CD4-positive, CD25-positive, alpha-beta regulatory T cell (primary cell): ENCODE measurements at regions not wholly inside any gene's neighbourhood (a gene's known extent, or its start where the extent isn't known, plus 50 kb on each side); places are given as distances from the start of the nearest gene placed in this dataset.
"Not testable (repeated sequence)": the region's sequence is repeated elsewhere in the genome, so short reads cannot be mapped to it uniquely, and the experiment has no call there.

Experiments used
- ATAC-seq, 2 donors: fragments of 150-1000 bp; cut with Tn5 transposase; one replicate each; pipeline ENCODE4 v1.10.0; 2021; ENCODE audit warnings: low read depth in 2 of 2, moderate number of reproducible peaks in 2 of 2, moderate library complexity in 1 of 2
- DNase-seq, 3 donors: peaks; one replicate each; pipeline versions ENCODE4 v3.0.0 to v3.0.0-alpha.2; 2012 to 2022; ENCODE audit warnings: mixed read lengths in 1 of 3
- H3K27ac ChIP-seq: one replicate; pipeline ENCODE4 v1.7.0; 2013; ENCODE audit warnings: mild to moderate bottlenecking, low read length; ENCODE audit not compliant: insufficient read depth, poor library complexity, severe bottlenecking
- H3K27me3 ChIP-seq: one replicate; pipeline ENCODE4 v1.7.0; 2013; ENCODE audit warnings: low read length; ENCODE audit not compliant: control insufficient read depth, insufficient read depth
- H3K36me3 ChIP-seq: one replicate; pipeline ENCODE4 v1.7.0; 2013; ENCODE audit warnings: mild to moderate bottlenecking, low read length, moderate library complexity; ENCODE audit not compliant: control insufficient read depth, insufficient read depth
- H3K4me1 ChIP-seq: 2 replicates; pipeline ENCODE4 v1.7.0; 2013; ENCODE audit warnings: mild to moderate bottlenecking, low read length; ENCODE audit not compliant: insufficient read depth, control insufficient read depth, poor library complexity, severe bottlenecking
- H3K4me3 ChIP-seq: one replicate; pipeline ENCODE4 v1.7.0; 2013; ENCODE audit warnings: low read depth, mild to moderate bottlenecking, low read length, moderate library complexity
- H3K9me3 ChIP-seq, 2 experiments: 1 replicate in 1 of 2; 2 replicates in 1 of 2; pipeline ENCODE4 v1.7.0; 2013; ENCODE audit warnings: low read length in 2 of 2, mild to moderate bottlenecking in 1 of 2, moderate library complexity in 1 of 2; ENCODE audit not compliant: control insufficient read depth in 2 of 2
- H3K27ac Mint-ChIP-seq, 3 donors: one replicate each; pipeline ENCODE4 v1.8.0; 2020 to 2022; ENCODE audit warnings: mild to moderate bottlenecking in 3 of 3, mixed read lengths in 3 of 3, moderate library complexity in 2 of 3
- H3K27me3 Mint-ChIP-seq: one replicate; pipeline ENCODE4 v1.8.0; 2022; ENCODE audit warnings: mild to moderate bottlenecking, mixed read lengths
- H3K36me3 Mint-ChIP-seq: one replicate; pipeline ENCODE4 v1.8.0; 2020; ENCODE audit warnings: mixed read lengths
- H3K4me1 Mint-ChIP-seq, 4 donors: one replicate each; pipeline ENCODE4 v1.8.0; 2020 to 2022; ENCODE audit warnings: mixed read lengths in 4 of 4, mild to moderate bottlenecking in 1 of 4
- H3K4me3 Mint-ChIP-seq, 4 donors: one replicate each; pipeline ENCODE4 v1.8.0; 2020 to 2022; ENCODE audit warnings: mild to moderate bottlenecking in 4 of 4, mixed read lengths in 4 of 4, moderate library complexity in 3 of 4
- H3K9me3 Mint-ChIP-seq, 7 donors: one replicate each; pipeline ENCODE4 v1.8.0; 2020 to 2022; ENCODE audit warnings: mixed read lengths in 7 of 7, mild to moderate bottlenecking in 3 of 7, moderate library complexity in 2 of 7

DNA sequence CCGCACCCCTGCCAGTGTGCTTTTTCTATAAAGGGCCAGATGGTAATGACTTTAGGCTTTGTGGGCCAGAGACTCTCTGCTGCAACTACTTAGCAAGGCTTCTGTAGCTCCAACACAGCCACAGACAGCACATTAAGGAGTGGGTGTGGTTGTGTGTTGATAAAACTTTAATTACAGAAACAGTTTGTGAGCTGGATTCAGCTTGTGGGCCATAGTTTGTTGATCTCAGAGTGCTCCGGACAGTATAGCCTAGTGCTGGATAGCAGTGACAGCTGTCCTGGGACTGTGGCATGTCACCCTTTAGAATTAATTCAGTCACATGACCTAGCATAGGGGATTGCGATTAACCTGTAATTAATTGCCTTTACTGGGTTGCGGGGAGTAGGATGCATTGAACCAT, 109.7 kb downstream of the ZNF664 start:
- no peak overlapping the region for H3K27ac Mint-ChIP-seq
- Histone ChIP-seq H3K36me3 (no peaks in the 10 kb centered on the region), H3K4me1 (no peaks in the 10 kb centered on the region), H3K27me3 (no peaks in the 10 kb centered on the region), H3K4me3 (no peak overlapping the region), H3K9me3 (no peaks in the 10 kb centered on the region), H3K27ac (no peak overlapping the region)
- no peak overlapping the region for H3K4me3 Mint-ChIP-seq
- no peaks in the 10 kb centered on the region for H3K4me1 Mint-ChIP-seq
- peaks cover 0 to 2% (median 0%) of the 10 kb centered on the region in 7 donors for H3K9me3 Mint-ChIP-seq
- H3K36me3 Mint-ChIP-seq: no peaks in the 10 kb centered on the region
- no peak for ATAC-seq
- no peak for DNase-seq
- H3K27me3 Mint-ChIP-seq: no peaks in the 10 kb centered on the region

DNA sequence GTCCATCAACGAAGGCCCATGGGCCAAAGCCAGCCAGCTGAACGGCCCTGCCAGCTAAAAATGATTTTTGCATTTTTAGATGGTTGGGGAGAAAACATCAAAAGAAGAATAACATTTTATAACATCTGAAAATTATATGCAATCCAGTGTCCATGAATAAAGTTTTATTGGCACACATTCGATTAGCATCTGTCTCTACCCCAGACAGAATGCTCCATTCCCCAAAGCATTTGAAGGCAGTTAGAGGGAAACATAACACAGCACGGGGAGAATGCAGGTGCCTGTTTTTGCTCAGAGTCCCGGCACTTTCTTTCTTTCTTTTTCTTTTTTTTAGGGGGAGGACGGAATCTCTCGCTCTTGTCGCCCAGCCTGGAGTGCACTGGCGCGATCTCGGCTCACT, 110.7 kb downstream of the ZNF664 start:
- H3K36me3 ChIP-seq: no peaks in the 10 kb centered on the region
- H3K27me3 ChIP-seq: no peaks in the 10 kb centered on the region
- H3K4me1 ChIP-seq: no peaks in the 10 kb centered on the region
- no peak overlapping the region for H3K27ac ChIP-seq
- no peaks in the 10 kb centered on the region for H3K9me3 ChIP-seq
- H3K27me3 Mint-ChIP-seq: no peaks in the 10 kb centered on the region
- H3K4me1 Mint-ChIP-seq: no peaks in the 10 kb centered on the region
- peaks cover 0 to 2% (median 0%) of the 10 kb centered on the region in 7 donors for H3K9me3 Mint-ChIP-seq
- no peak overlapping the region for H3K27ac Mint-ChIP-seq
- H3K4me3 Mint-ChIP-seq: no peak overlapping the region
- ATAC-seq: no peak
- H3K36me3 Mint-ChIP-seq: no peaks in the 10 kb centered on the region
- no peak for DNase-seq
- no peak overlapping the region for H3K4me3 ChIP-seq

DNA sequence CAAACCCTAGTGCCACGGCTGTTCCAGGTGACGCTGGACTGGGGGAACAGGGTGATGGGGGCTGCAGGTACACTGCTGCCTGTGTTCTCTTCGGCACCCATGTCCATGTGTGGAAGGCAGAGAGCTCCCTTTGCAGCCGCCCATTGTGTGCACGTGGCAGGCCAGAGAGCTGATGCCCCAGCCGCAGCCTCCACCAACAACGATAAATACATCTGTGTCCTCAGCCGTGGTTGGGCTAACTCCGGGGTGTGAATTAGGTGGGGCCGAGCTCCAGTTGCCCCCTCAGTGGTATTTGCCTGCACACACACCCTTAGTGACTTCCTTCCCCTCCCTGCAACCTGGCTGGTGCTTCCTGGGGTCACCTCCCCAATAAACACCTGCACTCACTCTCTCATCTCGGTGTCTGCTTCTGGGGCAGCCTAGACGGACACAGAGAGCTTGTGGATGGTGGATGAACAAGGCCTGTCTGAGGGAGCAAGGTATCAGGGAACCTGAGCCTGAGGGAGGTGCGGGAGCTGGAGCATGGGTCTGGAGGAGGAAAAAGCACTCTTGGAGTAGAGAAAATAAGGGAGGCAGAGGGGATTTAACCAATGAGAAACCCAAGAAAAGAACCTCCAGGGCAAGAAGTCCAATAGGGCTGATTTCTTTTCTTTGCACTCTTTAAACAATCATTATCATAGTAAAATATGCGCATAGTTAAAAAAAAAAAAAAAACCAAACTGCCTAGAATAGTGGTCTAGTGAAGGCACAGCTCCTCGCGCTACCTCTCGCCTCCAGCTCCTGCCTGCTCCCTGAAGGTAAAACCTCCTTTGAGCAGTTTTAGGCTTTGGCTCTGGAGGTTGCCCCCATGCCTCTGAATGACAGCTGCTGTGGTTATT, 112.6 kb downstream of the ZNF664 start:
- Mint-ChIP-seq H3K27ac (no peak overlapping the region), H3K4me3 (no peak overlapping the region), H3K27me3 (no peaks in the 10 kb centered on the region), H3K36me3 (no peaks in the 10 kb centered on the region), H3K4me1 (no peaks in the 10 kb centered on the region), H3K9me3 (peaks cover 0 to 2% (median 0%) of the 10 kb centered on the region in 7 donors)
- ATAC-seq (no peak), DNase-seq (no peak)
- no peaks in the 10 kb centered on the region for H3K27me3 ChIP-seq
- H3K9me3 ChIP-seq: no peaks in the 10 kb centered on the region
- no peak overlapping the region for H3K4me3 ChIP-seq
- H3K36me3 ChIP-seq: no peaks in the 10 kb centered on the region
- H3K27ac ChIP-seq: no peak overlapping the region
- no peaks in the 10 kb centered on the region for H3K4me1 ChIP-seq

DNA sequence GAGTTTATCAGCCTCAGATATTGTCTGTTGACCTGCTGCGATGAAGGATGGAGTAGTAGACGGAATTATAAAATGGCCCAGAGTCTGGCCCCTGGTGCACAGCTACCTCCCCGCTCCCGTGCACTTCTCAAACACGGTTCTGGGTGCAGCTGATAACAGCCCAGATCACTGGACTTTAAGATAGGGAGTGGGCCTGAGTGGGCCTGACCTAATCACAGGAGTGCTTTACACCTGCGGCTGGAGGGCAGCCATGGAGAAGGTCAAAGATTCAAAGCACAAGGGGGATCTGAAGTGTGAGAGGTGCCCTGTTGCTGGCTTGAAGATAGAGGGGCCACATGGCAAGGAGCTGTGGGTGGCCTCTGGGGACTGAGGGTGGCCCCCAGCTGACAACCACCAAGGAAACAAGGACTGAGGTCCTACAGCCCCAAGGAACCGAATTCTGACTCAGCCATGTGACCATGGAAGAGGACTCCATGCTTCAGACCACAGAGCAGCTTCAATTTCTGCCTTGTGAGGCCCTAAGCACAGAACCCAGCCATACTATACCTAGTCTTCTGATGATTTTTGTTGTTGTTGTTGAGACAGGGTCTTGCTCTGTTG, 113.4 kb downstream of the ZNF664 start:
- Histone ChIP-seq H3K9me3 (no peaks in the 10 kb centered on the region), H3K27me3 (no peaks in the 10 kb centered on the region), H3K4me3 (no peak overlapping the region), H3K27ac (no peak overlapping the region), H3K4me1 (no peaks in the 10 kb centered on the region), H3K36me3 (no peaks in the 10 kb centered on the region)
- Mint-ChIP-seq H3K9me3 (peaks cover 0 to 4% (median 0%) of the 10 kb centered on the region in 7 donors), H3K36me3 (no peaks in the 10 kb centered on the region), H3K4me3 (no peak overlapping the region), H3K27me3 (no peaks in the 10 kb centered on the region), H3K27ac (peak overlapping the region in 1 of 3 donors; percentile 20), H3K4me1 (no peaks in the 10 kb centered on the region)
- DNase-seq (no peak), ATAC-seq (no peak)

- Mint-ChIP-seq H3K36me3 (no peaks in the 10 kb centered on the region), H3K4me3 (no peak overlapping the region), H3K27ac (no peak overlapping the region), H3K27me3 (no peaks in the 10 kb centered on the region), H3K4me1 (no peaks in the 10 kb centered on the region), H3K9me3 (peaks cover 0 to 2% (median 0%) of the 10 kb centered on the region in 7 donors)
- no peaks in the 10 kb centered on the region for H3K36me3 ChIP-seq
- H3K4me1 ChIP-seq: no peaks in the 10 kb centered on the region
- H3K9me3 ChIP-seq: no peaks in the 10 kb centered on the region
- no peak overlapping the region for H3K4me3 ChIP-seq
- H3K27me3 ChIP-seq: no peaks in the 10 kb centered on the region
- DNase-seq: no peak
- H3K27ac ChIP-seq: no peak overlapping the region
- ATAC-seq: no peak
These were observed 114.4 kb downstream of the ZNF664 start for GRCh38 chr12:124087266-124088051.

DNA sequence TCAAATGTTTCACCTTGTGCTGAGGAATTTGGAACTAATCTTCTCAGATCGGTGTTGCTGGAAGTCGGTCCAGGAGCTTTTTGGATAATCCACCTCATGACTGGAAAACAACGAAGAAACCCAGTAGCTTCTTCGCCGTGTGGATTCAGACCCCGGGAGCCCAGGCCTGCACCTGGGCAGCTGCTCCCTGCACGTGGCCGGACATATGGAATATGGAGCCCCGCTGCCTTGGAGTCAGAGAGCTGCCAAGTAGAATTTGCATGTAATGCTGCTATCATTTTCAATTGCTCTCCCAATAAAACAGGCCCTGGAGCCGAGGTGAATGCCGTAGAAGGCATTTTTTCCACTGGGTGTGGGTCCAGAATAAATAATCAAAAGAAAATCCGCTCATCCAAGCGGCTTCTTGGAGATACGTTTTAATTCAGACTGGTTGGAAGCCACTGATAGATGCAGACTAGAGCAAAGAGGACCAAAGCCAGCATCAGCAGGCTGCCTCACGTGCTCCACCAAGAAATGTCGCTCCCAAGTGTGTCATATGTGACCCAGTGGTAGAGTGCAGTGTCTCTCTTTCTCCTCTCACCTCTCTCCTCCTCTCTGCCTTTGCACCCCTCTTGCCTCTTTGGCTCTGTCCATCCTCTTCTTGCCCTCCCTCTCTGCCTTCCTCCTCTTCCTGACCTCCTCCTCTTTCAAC, 115.3 kb downstream of the ZNF664 start:
- no peaks in the 10 kb centered on the region for H3K36me3 ChIP-seq
- Mint-ChIP-seq H3K4me1 (no peaks in the 10 kb centered on the region), H3K4me3 (no peak overlapping the region), H3K36me3 (no peaks in the 10 kb centered on the region), H3K27ac (no peak overlapping the region), H3K9me3 (peaks cover 0 to 2% (median 0%) of the 10 kb centered on the region in 7 donors), H3K27me3 (no peaks in the 10 kb centered on the region)
- H3K4me1 ChIP-seq: no peaks in the 10 kb centered on the region
- H3K27ac ChIP-seq: no peak overlapping the region
- ATAC-seq (no peak), DNase-seq (no peak)
- no peak overlapping the region for H3K4me3 ChIP-seq
- H3K9me3 ChIP-seq: no peaks in the 10 kb centered on the region
- H3K27me3 ChIP-seq: no peaks in the 10 kb centered on the region

- H3K9me3 Mint-ChIP-seq, H3K27me3 ChIP-seq, H3K36me3 Mint-ChIP-seq, H3K4me3 ChIP-seq, H3K4me1 Mint-ChIP-seq, H3K27ac ChIP-seq, H3K4me3 Mint-ChIP-seq, H3K27ac Mint-ChIP-seq, H3K4me1 ChIP-seq, DNase-seq, H3K27me3 Mint-ChIP-seq, H3K36me3 ChIP-seq, H3K9me3 ChIP-seq, ATAC-seq: not testable (repeated sequence)
These were observed 116.3 kb downstream of the ZNF664 start for GRCh38 chr12:124089181-124089914.
